HG03045 (cell line): ENCODE measurements at regions not wholly inside any gene's neighbourhood (a gene's known extent, or its start where the extent isn't known, plus 50 kb on each side); places are given as distances from the start of the nearest gene placed in this dataset.
"Not testable (repeated sequence)": the region's sequence is repeated elsewhere in the genome, so short reads cannot be mapped to it uniquely, and the experiment has no call there.

Source experiments
- ATAC-seq: cut with Tn5 transposase; IDR thresholded peaks from one replicate; pipeline ENCODE4 v1.9.1; 2021; ENCODE audit warnings: mild to moderate bottlenecking, moderate library complexity; ENCODE audit not compliant: unreplicated experiment

GRCh38 chr12:115813256-115813655 is 464.2 kb downstream of the MED13L start:
- ATAC-seq, result no peak

GRCh38 chr12:115811929-115812328 is 465.6 kb downstream of the MED13L start:
- ATAC-seq, result no peak

- no peak for ATAC-seq
Measured at GRCh38 chr12:115811045-115811444, 466.4 kb downstream of the MED13L start.

GRCh38 chr12:115810122-115810901 is 467.2 kb downstream of the MED13L start:
- no peak for ATAC-seq

GRCh38 chr12:115806000-115806399 is 471.5 kb downstream of the MED13L start:
- ATAC-seq, result no peak

GRCh38 chr12:115802767-115803166 is 474.7 kb downstream of the MED13L start:
- no peak for ATAC-seq

GRCh38 chr12:115801871-115802270 is 475.6 kb downstream of the MED13L start:
- ATAC-seq, result no peak

GRCh38 chr12:115799610-115800009 is 477.9 kb downstream of the MED13L start:
- ATAC-seq, result no peak

GRCh38 chr12:115798309-115798917 is 479.1 kb downstream of the MED13L start:
- no peak for ATAC-seq

GRCh38 chr12:115794659-115795081 is 482.8 kb downstream of the MED13L start:
- ATAC-seq, result no peak

GRCh38 chr12:115791331-115791730 is 486.2 kb downstream of the MED13L start:
- no peak for ATAC-seq

GRCh38 chr12:115790526-115790925 is 487.0 kb downstream of the MED13L start:
- no peak for ATAC-seq

- ATAC-seq, result not testable (repeated sequence)
Measured at GRCh38 chr12:115786490-115786889, 491.0 kb downstream of the MED13L start.

- no peak for ATAC-seq
Measured at GRCh38 chr12:115785548-115785947, 491.9 kb downstream of the MED13L start.

- ATAC-seq, result no peak
Measured at GRCh38 chr12:115776399-115776798, 501.1 kb downstream of the MED13L start.

GRCh38 chr12:115774148-115774895 is 503.2 kb downstream of the MED13L start:
- ATAC-seq, result no peak

GRCh38 chr12:115771601-115772000 is 505.9 kb downstream of the MED13L start:
- ATAC-seq, result no peak

GRCh38 chr12:115771065-115771464 is 506.4 kb downstream of the MED13L start:
- no peak for ATAC-seq

GRCh38 chr12:115770643-115771042 is 506.9 kb downstream of the MED13L start:
- ATAC-seq, result no peak

- no peak for ATAC-seq
Measured at GRCh38 chr12:115767916-115768315, 509.6 kb downstream of the MED13L start.

- no peak for ATAC-seq
Measured at GRCh38 chr12:115763982-115764621, 513.4 kb downstream of the MED13L start.
